22Rv1 (cell line): ENCODE measurements at regions not wholly inside any gene's neighbourhood (a gene's known extent, or its start where the extent isn't known, plus 50 kb on each side); places are given as distances from the start of the nearest gene placed in this dataset.

Experiments
- H3K27ac ChIP-seq: fragments of 450-650 bp; 2 replicates; pipeline ENCODE4 v1.5.1; 2017
- CTCF ChIP-seq: fragments of 450-650 bp; IDR thresholded peaks from 2 replicates; pipeline ENCODE4 v1.5.1; 2017; ENCODE audit warnings: mild to moderate bottlenecking
- ZFX ChIP-seq: fragments of 450-650 bp; IDR thresholded peaks from 2 replicates; pipeline ENCODE4 v1.6.1; 2017; ENCODE audit warnings: antibody characterized with exemption, borderline replicate concordance

- no peak overlapping the region for H3K27ac ChIP-seq
- TF ChIP-seq CTCF (no peak), ZFX (no peak)
These were observed 73.9 kb upstream of the ALK start for GRCh38 chr2:29995241-29995640.

- H3K27ac ChIP-seq = no peak overlapping the region
- no peak for TF ChIP-seq CTCF
These were observed 81.7 kb upstream of the ALK start for GRCh38 chr2:30003128-30003527.

GRCh38 chr2:30022444-30023071, 101.2 kb upstream of the ALK start:
- H3K27ac ChIP-seq = no peak overlapping the region
- TF ChIP-seq CTCF = no peak
- no peak for TF ChIP-seq ZFX

- H3K27ac ChIP-seq = no peak overlapping the region
- TF ChIP-seq ZFX = no peak
- TF ChIP-seq CTCF = no peak
These were observed 102.9 kb upstream of the ALK start for GRCh38 chr2:30024281-30024680.

GRCh38 chr2:30026091-30027055, 105.0 kb upstream of the ALK start:
- H3K27ac ChIP-seq = no peak overlapping the region
- TF ChIP-seq ZFX (no peak), CTCF (peak; percentile 78)

GRCh38 chr2:30029804-30030203, 108.4 kb upstream of the ALK start:
- H3K27ac ChIP-seq = no peak overlapping the region
- TF ChIP-seq ZFX (no peak), CTCF (no peak)

GRCh38 chr2:30030361-30030760, 109.0 kb upstream of the ALK start:
- no peak for TF ChIP-seq ZFX
- TF ChIP-seq CTCF = no peak
- no peak overlapping the region for H3K27ac ChIP-seq
